NOMO-1 treated with DMSO at 0.1 percent for 48 hours (cell line): ENCODE measurements at regions not wholly inside any gene's neighbourhood (a gene's known extent, or its start where the extent isn't known, plus 50 kb on each side); places are given as distances from the start of the nearest gene placed in this dataset.

ENCODE experiments used
- DNase-seq: peaks from one replicate; lab custom pipeline; 2025; ENCODE audit not compliant: unreplicated experiment; lab: John Stamatoyannopoulos, UW

- DNase-seq, result no peak
These were observed 106.8 kb upstream of the NKX1-1 start for GRCh38 chr4:1512738-1513660.

DNA sequence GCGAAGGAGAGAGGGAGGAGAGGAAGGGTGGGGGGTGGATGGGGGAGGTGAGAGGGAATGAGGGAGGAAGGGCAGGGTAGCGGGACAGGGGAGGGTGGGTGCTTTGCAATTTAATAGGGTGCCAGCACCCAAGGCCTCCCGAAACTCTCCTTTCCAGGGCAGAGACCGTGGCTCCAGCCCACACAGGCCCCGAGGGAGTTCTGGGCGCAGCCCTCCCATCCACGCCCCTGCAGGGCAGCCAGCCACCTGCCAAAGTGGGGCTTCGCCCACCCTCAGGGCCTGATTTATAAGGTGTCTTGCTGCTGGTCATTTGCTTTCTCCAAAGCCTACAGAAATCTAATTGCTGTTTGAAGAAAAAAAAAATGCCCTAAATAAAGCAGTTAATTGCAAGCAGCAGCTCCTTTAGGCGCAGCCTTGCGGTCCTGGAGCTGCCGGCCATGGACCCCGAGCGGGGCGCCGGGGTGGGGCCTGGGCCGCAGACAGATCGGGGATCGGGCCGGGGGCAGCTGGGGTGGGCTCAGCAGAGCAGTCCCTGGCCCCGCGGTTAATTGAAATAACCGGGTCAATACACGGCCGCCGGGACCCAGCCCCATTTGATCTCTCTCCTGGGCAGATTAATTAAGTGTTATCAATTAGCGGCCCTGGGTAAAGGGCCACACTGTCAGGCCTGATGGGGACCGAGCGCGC lies 106.0 kb upstream of the NKX1-1 start:
- no peak for DNase-seq

- no peak for DNase-seq
These were observed 105.3 kb upstream of the NKX1-1 start for GRCh38 chr4:1511441-1512041.

DNA sequence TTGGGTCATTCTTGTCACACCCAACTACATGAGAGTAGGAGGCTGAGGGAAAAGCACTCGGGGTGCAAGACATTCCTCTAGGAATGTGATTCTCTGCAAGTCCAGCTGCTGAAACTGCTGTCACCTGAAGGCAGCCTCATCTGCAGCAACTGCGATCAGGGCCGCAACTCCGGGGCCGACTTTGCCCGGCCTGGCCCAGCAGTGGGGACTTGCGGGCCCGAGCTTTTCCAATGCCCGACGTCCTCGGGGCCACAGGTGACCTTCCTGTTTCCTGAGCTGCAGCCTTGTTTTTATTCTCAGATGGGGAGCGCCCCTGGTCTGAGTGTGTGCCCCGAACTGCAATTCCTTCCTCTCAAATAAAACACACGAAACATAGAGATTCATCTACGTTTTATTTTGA lies 104.7 kb upstream of the NKX1-1 start:
- DNase-seq, result no peak

DNA sequence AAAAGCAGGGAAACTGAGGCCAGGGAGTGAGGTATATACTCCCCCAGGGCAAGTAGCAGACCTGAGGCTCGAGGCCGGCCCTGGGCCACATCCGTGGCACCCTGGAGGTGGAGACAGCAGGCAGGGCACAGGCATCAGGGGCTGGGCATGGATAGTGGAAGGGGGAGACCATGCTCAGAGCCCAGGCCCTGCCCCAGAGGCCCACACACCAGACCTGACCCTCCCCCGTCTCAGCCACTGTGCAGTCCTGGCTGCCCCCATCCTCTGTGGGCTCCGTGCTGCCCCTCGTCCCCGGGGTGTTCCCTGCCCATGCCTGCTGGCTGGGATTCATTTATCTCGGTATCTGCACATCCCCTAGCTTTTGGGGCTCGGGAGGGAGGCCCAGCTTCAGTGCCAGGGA lies 103.1 kb upstream of the NKX1-1 start:
- DNase-seq, result no peak

GRCh38 chr4:1508161-1509160 lies 102.2 kb upstream of the NKX1-1 start:
- DNase-seq, result no peak

DNA sequence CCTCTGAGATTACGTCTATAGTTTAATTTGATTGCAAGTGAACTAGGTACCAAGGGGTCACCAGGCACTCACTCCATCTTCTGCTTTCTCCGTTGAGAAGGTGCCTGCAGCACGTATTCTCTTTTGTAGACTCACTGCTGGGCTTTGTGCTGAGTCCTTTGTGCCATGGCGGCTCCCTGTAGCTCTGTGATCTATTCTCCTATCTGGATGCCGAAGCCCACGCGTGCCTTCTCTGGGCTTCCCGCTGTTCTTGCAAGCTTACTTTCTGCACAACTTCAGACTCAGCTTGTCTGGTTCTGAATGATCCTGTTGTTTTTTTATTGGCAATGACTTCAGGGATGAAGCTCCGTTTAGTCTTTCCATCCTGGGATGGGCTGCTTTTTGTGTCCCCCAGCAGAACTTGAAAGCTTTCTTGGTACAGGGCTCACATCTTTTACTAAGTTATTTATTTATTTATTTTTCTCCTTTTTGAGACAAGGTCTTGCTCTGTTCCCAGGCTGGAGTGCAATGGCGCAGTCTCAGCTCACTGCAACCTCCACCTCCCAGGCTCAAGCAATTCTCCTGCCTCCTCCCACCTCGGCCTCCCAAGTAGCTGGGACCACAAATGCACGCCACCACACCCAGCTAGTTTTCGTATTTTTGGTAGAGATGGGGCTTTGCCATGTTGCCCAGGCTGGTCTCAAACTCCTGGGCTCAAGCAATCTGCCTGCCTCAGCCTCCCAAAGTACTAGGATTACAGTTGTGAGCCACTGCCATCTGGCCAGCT lies 100.9 kb upstream of the NKX1-1 start:
- DNase-seq, result no peak

GRCh38 chr4:1505511-1506460 lies 99.5 kb upstream of the NKX1-1 start:
- DNase-seq, result no peak

- DNase-seq, result no peak
These were observed 98.6 kb upstream of the NKX1-1 start for GRCh38 chr4:1504595-1505500.

GRCh38 chr4:1503583-1504471 lies 97.6 kb upstream of the NKX1-1 start:
- no peak for DNase-seq

- no peak for DNase-seq
These were observed 96.7 kb upstream of the NKX1-1 start for GRCh38 chr4:1502976-1503375.

GRCh38 chr4:1502501-1502886 lies 96.3 kb upstream of the NKX1-1 start:
- DNase-seq, result no peak

- DNase-seq, result no peak
These were observed 95.7 kb upstream of the NKX1-1 start for GRCh38 chr4:1501754-1502500.

DNA sequence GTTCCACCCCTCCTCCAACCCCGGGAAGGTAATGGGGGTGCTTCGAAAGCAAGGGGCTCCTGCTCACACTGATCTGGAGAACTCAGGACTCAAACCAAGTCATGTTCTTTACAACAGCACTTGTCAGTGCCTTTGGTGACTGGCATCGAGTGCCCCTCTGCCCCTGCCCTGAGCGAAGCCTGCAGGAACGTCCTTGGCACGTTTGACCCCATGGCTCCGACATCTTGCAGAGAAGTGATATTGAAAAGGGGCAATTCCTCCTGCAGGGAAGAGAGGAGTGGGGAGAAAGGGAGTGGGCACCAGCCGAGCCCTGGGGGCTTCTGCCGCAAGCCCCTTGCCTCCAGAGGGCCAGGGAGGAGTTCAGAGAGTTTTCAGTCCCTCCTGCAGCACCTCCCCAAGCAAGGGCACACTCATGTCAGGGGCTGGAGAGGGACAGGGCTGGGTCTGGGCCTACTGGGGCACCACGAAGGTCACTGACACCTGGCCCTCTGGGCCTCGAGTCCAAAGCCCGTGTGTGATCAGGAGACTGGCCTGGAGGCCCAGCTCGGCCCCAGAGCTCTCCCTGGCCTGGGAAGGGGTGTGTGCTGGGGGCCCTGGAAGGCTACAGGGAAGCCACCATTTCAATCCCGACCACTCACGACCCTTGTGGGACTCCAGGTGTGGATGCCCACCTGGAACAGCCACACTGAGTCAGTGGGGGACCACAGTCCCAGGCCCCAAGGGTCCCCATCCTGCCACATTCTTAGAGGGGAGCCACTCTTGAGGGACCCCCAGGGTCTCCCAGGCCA lies 94.9 kb upstream of the NKX1-1 start:
- DNase-seq, result no peak

DNA sequence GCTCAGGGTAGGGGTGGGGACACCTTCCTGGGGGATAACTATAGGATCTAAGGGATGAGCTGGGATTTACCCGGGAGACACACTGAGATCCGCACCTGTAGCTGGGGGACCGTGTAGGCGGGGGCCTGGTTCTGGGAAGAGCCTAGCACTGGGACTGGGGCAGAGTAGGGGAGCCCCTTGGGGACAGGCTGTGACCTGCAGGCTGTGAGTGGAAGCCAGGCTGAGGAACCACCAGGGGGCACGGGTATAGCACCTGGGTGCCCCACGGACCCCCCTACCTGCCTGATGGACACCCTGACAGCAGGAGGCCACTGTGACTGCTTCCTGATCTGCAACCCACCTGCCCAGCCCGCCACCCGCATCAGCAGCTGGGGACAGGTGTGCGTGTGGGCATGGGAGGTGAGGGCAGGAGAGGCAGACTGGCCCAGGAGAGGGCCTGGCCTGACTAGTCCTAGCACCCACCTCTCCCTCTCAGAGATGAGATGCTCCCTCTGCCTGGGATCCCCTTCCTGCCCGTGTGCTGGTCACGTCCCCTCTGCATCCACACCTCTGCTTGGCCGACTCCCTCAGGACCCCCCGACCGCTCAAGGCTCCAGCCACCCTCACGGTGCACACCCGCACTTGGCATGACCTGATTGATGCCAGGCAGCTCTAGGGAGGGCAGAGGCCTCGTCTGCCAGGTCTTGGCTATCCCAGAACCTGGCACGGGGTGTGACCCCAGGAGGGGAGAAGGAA lies 94.2 kb upstream of the NKX1-1 start:
- no peak for DNase-seq
